Astrocyte of the spinal cord (primary cell): ENCODE measurements at regions not wholly inside any gene's neighbourhood (a gene's known extent, or its start where the extent isn't known, plus 50 kb on each side); places are given as distances from the start of the nearest gene placed in this dataset.

Source experiments
- DNase-seq: peaks from one replicate; pipeline ENCODE4 v3.0.0; 2011; ENCODE audit warnings: low read depth, low spot score
- H3K4me3 ChIP-seq: 2 replicates; pipeline ENCODE4 v1.5.1; 2011; ENCODE audit warnings: low read depth, mild to moderate bottlenecking, low read length, moderate library complexity
- CTCF ChIP-seq: IDR thresholded peaks from 2 replicates; pipeline ENCODE4 v1.5.1; 2012; ENCODE audit warnings: low read depth, mild to moderate bottlenecking, low read length, inconsistent platforms
- in situ Hi-C: cut with HindIII; loops from 2 replicates; pipeline ENCODE4 v1.10.0; 2017; ENCODE audit warnings: low sequenced_read_pairs

DNA sequence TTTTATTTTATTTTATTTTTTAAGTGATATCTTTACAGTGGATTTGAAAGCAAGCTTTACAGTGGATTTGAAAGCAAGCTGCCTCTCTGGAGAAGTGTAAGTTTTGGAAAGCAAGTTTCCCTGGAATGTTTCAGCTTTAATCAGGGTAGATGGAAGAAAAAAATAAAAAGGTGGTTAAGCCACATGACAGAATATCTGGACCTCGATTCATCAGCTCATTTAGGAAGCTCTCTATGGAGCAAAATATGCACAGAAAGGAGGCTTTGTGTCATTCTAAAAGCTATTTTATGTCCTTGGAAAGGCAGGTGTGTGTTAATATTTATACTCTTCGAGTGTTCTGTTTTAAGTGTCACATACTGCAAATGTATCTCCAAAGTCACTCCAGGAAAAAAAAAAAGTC, 409.2 kb upstream of the KLF4 start:
- H3K4me3 ChIP-seq, result no peak overlapping the region
- in situ Hi-C loops, result no loop called here
- DNase-seq, result no peak
- TF ChIP-seq CTCF, result no peak

DNA sequence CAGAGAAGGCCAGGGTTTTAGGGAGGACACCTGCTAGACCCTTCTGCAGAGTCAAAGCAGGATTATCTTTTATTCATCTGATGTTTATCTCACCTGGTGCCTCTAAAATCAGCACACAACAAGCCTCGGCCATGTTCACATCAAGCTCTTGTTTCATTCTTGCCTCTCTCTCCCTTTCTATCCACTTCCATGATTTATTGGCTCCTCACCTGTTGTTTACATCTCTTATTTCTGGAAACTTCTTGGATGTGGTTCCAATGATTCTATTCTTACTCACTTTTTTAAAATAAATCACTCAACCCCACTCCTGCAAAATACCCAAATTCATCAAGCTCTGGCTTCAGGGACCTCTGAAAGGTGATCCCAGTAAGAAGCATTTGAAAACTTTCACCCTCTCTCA, 407.0 kb upstream of the KLF4 start:
- DNase-seq, result no peak
- in situ Hi-C loops, result no loop called here
- no peak for TF ChIP-seq CTCF
- H3K4me3 ChIP-seq, result no peak overlapping the region

DNA sequence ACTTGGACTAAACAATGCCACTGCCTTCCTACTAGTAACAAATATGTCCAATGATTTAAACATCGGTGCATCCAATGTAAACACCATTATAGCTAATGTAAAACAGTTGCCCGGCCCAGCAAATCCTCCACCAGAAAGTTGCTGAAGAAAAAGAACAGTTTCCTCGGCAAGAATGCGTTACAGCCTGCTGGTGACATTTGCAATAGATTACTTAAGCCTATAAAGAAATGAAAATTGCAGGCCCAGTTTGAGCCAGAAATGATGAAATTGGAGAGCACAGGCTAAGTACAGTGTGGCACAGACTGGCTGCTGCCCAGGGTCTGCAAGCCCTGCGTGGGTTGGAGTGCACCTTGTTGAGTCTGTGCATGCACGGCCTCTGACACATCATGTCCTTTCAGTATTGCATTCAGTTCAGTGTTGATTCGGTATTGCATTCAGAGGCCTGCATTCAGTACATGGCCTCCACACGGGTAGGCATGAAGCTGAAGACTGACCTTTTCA, 406.0 kb upstream of the KLF4 start:
- no peak for DNase-seq
- no peak overlapping the region for H3K4me3 ChIP-seq
- no peak for TF ChIP-seq CTCF
- in situ Hi-C loops, result no loop called here

DNA sequence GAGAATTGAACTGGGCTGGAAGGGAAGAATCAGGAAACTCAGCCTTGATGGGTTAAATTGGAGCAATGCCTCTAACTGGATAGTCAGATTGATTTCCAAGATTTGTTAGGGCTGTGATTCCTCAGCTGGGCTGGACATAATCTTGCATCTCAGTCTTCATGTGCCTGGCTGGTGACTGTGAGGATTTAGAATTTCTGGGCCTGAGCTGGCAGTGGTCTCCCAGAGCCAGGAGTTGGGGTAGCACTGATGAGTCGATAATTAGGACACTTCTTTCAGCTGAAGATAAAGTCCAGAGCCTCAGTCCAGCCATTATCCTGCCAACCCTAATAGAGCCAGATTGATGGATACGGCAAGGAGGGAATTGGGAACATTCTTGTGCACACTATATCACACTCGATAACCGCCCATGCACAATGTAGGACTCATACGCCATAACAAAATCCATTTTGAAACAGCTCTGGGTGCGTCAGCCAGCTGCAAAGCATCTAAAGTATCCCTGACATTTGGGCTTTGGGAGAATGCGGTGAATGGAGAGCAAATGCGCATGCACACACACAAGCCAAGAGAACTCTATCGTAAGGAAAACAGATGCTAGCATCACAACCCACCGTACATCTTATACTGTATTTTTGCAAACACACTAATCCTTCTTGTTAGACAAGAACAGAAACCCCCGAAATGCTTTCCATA, 405.1 kb upstream of the KLF4 start:
- in situ Hi-C loops, result no loop called here
- TF ChIP-seq CTCF, result no peak
- H3K4me3 ChIP-seq, result no peak overlapping the region
- no peak for DNase-seq

GRCh38 chr9:107890921-107891465, 401.4 kb upstream of the KLF4 start:
- DNase-seq, result no peak
- no peak overlapping the region for H3K4me3 ChIP-seq
- no peak for TF ChIP-seq CTCF
- in situ Hi-C loops, result no loop called here

- DNase-seq, result no peak
- H3K4me3 ChIP-seq, result no peak overlapping the region
- in situ Hi-C loops, result no loop called here
- no peak for TF ChIP-seq CTCF
Observed at GRCh38 chr9:107888773-107889227, 399.2 kb upstream of the KLF4 start.
